HepG2 (cell line): ENCODE measurements at regions not wholly inside any gene's neighbourhood (a gene's known extent, or its start where the extent isn't known, plus 50 kb on each side); places are given as distances from the start of the nearest gene placed in this dataset.

ENCODE experiments used
- GATAD1 ChIP-seq: IDR thresholded peaks from 2 replicates; pipeline ENCODE4 v1.6.1; 2016; ENCODE audit warnings: missing genetic modification reagents, missing compliant biosample characterization
- HNRNPL ChIP-seq: fragments of 200-400 bp; formaldehyde crosslinking; IDR thresholded peaks from 2 replicates; pipeline ENCODE4 v1.6.1; 2017; ENCODE audit warnings: mild to moderate bottlenecking, low read depth, low read length
- HOXA9 ChIP-seq: sonication (generic); formaldehyde crosslinking; IDR thresholded peaks from 2 replicates; pipeline ENCODE4 v1.8.1; 2022; ENCODE audit warnings: missing genetic modification reagents, mild to moderate bottlenecking, moderate library complexity, borderline replicate concordance
- PHF8 ChIP-seq: sonication (generic); formaldehyde crosslinking; IDR thresholded peaks from 2 replicates; pipeline ENCODE4 v1.5.0; 2020; ENCODE audit warnings: missing genetic modification reagents
- SNAPC4 ChIP-seq: sonication (generic); formaldehyde crosslinking; IDR thresholded peaks from 2 replicates; pipeline ENCODE4 v1.4.0; 2020; ENCODE audit warnings: mild to moderate bottlenecking, missing genetic modification reagents
- ZNF33B ChIP-seq: sonication (generic); formaldehyde crosslinking; IDR thresholded peaks from 2 replicates; pipeline ENCODE4 v1.5.1; 2020; ENCODE audit warnings: mild to moderate bottlenecking, missing genetic modification reagents
- TF ChIP-seq, protein P1 (sequence below): sonication (generic); formaldehyde crosslinking; IDR thresholded peaks from 2 replicates; pipeline ENCODE4 v1.5.0; 2020; ENCODE audit warnings: mild to moderate bottlenecking, missing genetic modification reagents

DNA sequence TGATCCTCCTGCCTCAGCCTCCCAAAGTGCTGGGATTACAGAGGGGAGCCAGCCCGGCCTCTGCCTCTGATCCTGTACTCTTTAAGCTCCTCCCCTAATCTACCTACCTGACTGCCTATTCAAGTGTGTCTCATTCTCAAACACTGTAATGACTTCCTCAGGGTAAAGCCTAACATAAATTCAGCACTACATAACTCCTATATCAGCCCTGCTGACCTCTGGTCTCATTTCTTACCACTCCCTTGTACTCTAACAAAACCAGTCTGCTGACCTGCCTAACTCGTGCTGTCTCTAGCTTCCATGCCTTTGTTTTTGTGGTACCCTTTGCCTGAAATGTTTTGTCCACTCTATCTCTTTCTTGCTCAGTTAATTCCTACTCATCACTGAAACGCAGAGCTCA is 172.1 kb upstream of the IL12A start (continued):
- TF ChIP-seq SNAPC4: no peak
- no peak for TF ChIP-seq HOXA9 (CRISPR knock-in tag)
- no peak for TF ChIP-seq GATAD1 (CRISPR knock-in tag)
- TF ChIP-seq HNRNPL: no peak
- no peak for TF ChIP-seq ZNF33B (CRISPR knock-in tag)
- TF ChIP-seq, protein P1, sequence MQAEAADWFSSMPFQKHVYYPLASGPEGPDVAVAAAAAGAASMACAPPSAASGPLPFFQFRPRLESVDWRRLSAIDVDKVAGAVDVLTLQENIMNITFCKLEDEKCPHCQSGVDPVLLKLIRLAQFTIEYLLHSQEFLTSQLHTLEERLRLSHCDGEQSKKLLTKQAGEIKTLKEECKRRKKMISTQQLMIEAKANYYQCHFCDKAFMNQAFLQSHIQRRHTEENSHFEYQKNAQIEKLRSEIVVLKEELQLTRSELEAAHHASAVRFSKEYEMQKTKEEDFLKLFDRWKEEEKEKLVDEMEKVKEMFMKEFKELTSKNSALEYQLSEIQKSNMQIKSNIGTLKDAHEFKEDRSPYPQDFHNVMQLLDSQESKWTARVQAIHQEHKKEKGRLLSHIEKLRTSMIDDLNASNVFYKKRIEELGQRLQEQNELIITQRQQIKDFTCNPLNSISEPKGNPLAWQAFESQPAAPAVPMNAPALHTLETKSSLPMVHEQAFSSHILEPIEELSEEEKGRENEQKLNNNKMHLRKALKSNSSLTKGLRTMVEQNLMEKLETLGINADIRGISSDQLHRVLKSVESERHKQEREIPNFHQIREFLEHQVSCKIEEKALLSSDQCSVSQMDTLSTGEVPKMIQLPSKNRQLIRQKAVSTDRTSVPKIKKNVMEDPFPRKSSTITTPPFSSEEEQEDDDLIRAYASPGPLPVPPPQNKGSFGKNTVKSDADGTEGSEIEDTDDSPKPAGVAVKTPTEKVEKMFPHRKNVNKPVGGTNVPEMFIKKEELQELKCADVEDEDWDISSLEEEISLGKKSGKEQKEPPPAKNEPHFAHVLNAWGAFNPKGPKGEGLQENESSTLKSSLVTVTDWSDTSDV (CRISPR knock-in tag): no peak
- TF ChIP-seq PHF8 (CRISPR knock-in tag): no peak
